ENCODE measurements at regions not wholly inside any gene's neighbourhood (a gene's known extent, or its start where the extent isn't known, plus 50 kb on each side); places are given as distances from the start of the nearest gene placed in this dataset.

DNA sequence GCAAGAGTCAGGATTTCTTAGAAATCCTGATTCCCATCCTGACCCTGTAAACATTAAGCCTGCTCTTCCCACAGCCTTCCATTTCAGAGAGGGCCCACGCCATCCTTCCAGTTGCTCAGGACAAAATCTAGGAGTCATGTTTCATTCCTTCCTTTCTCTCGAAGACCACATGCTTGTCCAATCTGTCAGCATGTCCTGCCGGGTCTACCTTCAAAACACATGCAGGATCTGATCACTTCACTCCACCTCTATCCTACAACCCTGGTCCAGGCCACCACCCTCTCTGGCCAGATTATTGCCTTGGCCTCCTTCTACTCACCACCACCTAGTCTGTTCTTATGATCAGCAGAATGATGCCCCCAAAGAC, 79.8 kb downstream of the C5orf15 start:
- 90% methylated on average over 3 of the region's 3 CpGs for WGBS (ENCODE audit: insufficient coverage, low coverage, low lambda C conversion rate, missing lambda C conversion rate)
- Histone ChIP-seq H3K9me3 (no peaks in the 10 kb centered on the region), H3K27me3 (no peaks in the 10 kb centered on the region), H3K27ac (no peak overlapping the region), H3K4me1 (no peaks in the 10 kb centered on the region), H3K4me3 (no peak overlapping the region), H3K36me3 (no peaks in the 10 kb centered on the region)
- ATAC-seq: no peak
- intact Hi-C loops (cut with DNase I): no loop called here
- DNase-seq: no peak
- TF ChIP-seq, protein P1, sequence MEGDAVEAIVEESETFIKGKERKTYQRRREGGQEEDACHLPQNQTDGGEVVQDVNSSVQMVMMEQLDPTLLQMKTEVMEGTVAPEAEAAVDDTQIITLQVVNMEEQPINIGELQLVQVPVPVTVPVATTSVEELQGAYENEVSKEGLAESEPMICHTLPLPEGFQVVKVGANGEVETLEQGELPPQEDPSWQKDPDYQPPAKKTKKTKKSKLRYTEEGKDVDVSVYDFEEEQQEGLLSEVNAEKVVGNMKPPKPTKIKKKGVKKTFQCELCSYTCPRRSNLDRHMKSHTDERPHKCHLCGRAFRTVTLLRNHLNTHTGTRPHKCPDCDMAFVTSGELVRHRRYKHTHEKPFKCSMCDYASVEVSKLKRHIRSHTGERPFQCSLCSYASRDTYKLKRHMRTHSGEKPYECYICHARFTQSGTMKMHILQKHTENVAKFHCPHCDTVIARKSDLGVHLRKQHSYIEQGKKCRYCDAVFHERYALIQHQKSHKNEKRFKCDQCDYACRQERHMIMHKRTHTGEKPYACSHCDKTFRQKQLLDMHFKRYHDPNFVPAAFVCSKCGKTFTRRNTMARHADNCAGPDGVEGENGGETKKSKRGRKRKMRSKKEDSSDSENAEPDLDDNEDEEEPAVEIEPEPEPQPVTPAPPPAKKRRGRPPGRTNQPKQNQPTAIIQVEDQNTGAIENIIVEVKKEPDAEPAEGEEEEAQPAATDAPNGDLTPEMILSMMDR (IDR thresholded peaks at IDR 0.05): no peak
- TF ChIP-seq POLR2A (IDR thresholded peaks at IDR 0.05): no peak

DNA sequence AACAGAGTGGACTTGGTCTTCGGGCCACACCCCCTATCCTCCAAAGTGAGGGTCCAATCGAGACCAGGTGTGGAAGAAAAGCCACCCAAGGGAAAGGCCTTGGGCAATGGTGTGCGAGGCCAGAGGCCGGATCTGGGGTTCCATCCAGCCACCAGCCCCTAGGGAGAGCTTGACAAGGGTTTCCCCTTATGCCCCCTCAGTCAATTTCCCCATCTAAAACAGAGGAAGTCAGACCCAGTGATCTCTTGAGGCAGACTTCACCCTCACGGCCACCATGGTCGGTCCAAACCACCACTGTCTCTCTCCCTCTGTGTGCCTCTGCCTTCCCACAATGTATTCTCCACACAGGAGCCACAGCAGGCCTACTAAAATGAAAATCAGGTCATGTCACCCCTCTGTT, 82.9 kb downstream of the C5orf15 start:
- Histone ChIP-seq H3K4me3 (no peak overlapping the region), H3K27me3 (no peaks in the 10 kb centered on the region), H3K9me3 (no peaks in the 10 kb centered on the region), H3K27ac (no peak overlapping the region), H3K36me3 (no peaks in the 10 kb centered on the region), H3K4me1 (no peaks in the 10 kb centered on the region)
- TF ChIP-seq, protein P1 (IDR thresholded peaks at IDR 0.05): no peak
- TF ChIP-seq POLR2A (IDR thresholded peaks at IDR 0.05): no peak
- intact Hi-C loops (cut with DNase I): no loop called here
- ATAC-seq (no peak), DNase-seq (no peak)
- WGBS (ENCODE audit: insufficient coverage, low coverage, low lambda C conversion rate, missing lambda C conversion rate): 87% methylated on average over 3 of the region's 6 CpGs

DNA sequence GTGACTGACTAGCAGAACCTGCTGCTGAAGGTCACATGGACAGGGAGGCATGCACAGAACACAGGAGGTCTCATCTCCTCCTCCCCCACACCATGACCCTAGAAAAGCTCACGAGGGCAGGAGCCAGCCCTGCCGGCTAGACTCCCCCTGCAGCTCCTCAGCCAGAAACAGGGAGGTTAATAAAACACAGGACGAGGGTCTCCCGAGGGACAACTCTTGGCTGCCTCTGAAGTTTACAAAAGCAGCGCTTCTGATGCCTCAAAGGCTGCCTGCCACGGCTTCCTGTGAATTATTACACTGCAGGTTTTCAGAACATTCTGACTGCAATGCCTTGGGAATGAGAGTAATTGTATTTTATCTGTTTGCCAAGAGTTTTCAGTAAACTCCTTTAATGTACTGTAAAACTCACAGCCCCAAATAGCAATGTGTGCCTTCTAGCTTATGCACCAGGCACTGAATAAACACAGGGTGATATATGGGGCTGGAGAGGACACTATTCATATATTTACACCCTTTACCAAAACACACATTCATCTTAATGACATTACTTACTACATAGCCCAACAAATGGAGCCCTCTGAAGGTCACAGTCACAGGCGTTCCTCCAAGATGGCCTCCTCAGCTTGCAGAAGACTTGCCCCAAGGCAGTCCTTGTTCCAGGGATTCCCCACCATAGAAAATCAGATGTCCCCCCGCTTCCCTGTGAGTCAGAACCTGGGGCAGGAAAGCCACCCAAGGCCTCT, 83.7 kb downstream of the C5orf15 start:
- Histone ChIP-seq H3K4me3 (no peak overlapping the region), H3K4me1 (no peaks in the 10 kb centered on the region), H3K27me3 (no peaks in the 10 kb centered on the region), H3K9me3 (no peaks in the 10 kb centered on the region), H3K27ac (no peak overlapping the region), H3K36me3 (no peaks in the 10 kb centered on the region)
- WGBS (ENCODE audit: insufficient coverage, low coverage, low lambda C conversion rate, missing lambda C conversion rate): 68% methylated on average over 4 of the region's 8 CpGs
- ATAC-seq: no peak
- no peak for DNase-seq
- intact Hi-C loops (cut with DNase I): no loop called here
- TF ChIP-seq, protein P1 (IDR thresholded peaks at IDR 0.05): no peak
- no peak for TF ChIP-seq POLR2A (IDR thresholded peaks at IDR 0.05)

DNA sequence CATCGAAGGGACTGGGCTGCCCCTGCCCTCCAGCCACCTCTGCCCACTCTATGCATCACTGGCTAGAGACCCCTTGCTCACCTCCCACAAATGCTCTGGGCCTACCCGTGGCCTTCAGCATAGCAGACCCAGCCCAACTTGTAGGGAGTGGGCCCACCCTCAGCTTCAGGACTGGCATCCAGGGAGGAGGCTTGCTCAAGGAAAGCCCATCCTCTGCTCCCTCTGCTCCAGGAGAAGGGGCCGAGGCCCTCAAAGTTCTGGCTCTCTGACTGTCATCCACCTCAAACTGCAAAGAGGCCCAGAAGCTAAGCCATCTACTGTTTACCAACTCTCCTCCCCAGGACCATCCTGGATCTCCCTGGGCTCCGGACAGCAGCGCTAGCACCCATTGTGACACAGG, 84.5 kb downstream of the C5orf15 start:
- intact Hi-C loops (cut with DNase I): no loop called here
- Histone ChIP-seq H3K4me1 (no peaks in the 10 kb centered on the region), H3K9me3 (no peaks in the 10 kb centered on the region), H3K27ac (no peak overlapping the region), H3K4me3 (no peak overlapping the region), H3K27me3 (no peaks in the 10 kb centered on the region), H3K36me3 (no peaks in the 10 kb centered on the region)
- ATAC-seq: no peak
- TF ChIP-seq POLR2A (IDR thresholded peaks at IDR 0.05): no peak
- TF ChIP-seq, protein P1 (IDR thresholded peaks at IDR 0.05): no peak
- WGBS (ENCODE audit: insufficient coverage, low coverage, low lambda C conversion rate, missing lambda C conversion rate): no CpG with 5 or more reads among the region's 5 CpGs
- no peak for DNase-seq

All from right lobe of liver (tissue), 6 donors.